Lung (tissue), 11 donors: ENCODE measurements at regions not wholly inside any gene's neighbourhood (a gene's known extent, or its start where the extent isn't known, plus 50 kb on each side); places are given as distances from the start of the nearest gene placed in this dataset.

Experiments used
- ATAC-seq: fragments of 200-7000 bp; cut with Tn5 transposase; one replicate; pipeline ENCODE4 v1.9.1; 2020; ENCODE audit warnings: moderate number of reproducible peaks; ENCODE audit not compliant: insufficient read depth, low FRiP score
- DNase-seq, 3 donors: peaks; one replicate each; pipeline ENCODE4 v3.0.0-alpha.2; 2013 to 2017
- H3K27ac ChIP-seq, 2 donors: one replicate each; pipeline ENCODE4 v1.5.1; 2013; ENCODE audit warnings: mild to moderate bottlenecking in 2 of 2, moderate library complexity in 2 of 2, control low read depth in 1 of 2, inconsistent platforms in 1 of 2, low read depth in 1 of 2, low read length in 1 of 2
- H3K27me3 ChIP-seq, 3 donors: one replicate each; pipeline ENCODE4 v1.5.1; 2013; ENCODE audit warnings: low read length in 2 of 3; ENCODE audit not compliant: control insufficient read depth in 3 of 3, insufficient read depth in 3 of 3
- H3K36me3 ChIP-seq, 4 donors: one replicate each; pipeline ENCODE4 v1.5.1; 2013; ENCODE audit warnings: low read length in 4 of 4, mild to moderate bottlenecking in 1 of 4, moderate library complexity in 1 of 4; ENCODE audit not compliant: control insufficient read depth in 4 of 4, insufficient read depth in 4 of 4
- H3K4me1 ChIP-seq, 5 donors: one replicate each; pipeline ENCODE4 v1.5.1; 2013; ENCODE audit warnings: low read length in 5 of 5, mild to moderate bottlenecking in 2 of 5, moderate library complexity in 1 of 5; ENCODE audit not compliant: control insufficient read depth in 5 of 5, insufficient read depth in 5 of 5
- H3K4me3 ChIP-seq: one replicate; pipeline ENCODE4 v1.5.1; 2013; ENCODE audit warnings: mild to moderate bottlenecking, control low read depth, moderate library complexity
- H3K9ac ChIP-seq, 2 donors: one replicate each; pipeline ENCODE4 v1.5.1; 2013; ENCODE audit warnings: low read length in 2 of 2, control low read depth in 1 of 2; ENCODE audit not compliant: insufficient read depth in 1 of 2
- H3K9me3 ChIP-seq, 4 donors: one replicate each; pipeline ENCODE4 v1.5.1; 2013; ENCODE audit warnings: low read length in 3 of 4, mild to moderate bottlenecking in 1 of 4, moderate library complexity in 1 of 4; ENCODE audit not compliant: control insufficient read depth in 4 of 4, insufficient read depth in 3 of 4
- WGBS, 2 donors: extraction: QIAGEN DNeasy Blood & Tissue Kit; methylation state at CpG; one replicate each; pipeline ENCODE4 v1.1.7; 2013; 5-methylcytosine and 5-hydroxymethylcytosine counted together
- TF ChIP-seq, protein P1 (sequence below): IDR thresholded peaks from 2 replicates; pipeline ENCODE4 v1.5.1; 2012; ENCODE audit warnings: mild to moderate bottlenecking; ENCODE audit errors: control extremely low read depth, extremely low read depth
- donor health status: control.
- donor health status: control.
- donor health status: Bipolar disorder and iron deficiency.
- donor health status: healthy.
- donor health status: DM: yes; HTN: yes; CAD: no.

DNA sequence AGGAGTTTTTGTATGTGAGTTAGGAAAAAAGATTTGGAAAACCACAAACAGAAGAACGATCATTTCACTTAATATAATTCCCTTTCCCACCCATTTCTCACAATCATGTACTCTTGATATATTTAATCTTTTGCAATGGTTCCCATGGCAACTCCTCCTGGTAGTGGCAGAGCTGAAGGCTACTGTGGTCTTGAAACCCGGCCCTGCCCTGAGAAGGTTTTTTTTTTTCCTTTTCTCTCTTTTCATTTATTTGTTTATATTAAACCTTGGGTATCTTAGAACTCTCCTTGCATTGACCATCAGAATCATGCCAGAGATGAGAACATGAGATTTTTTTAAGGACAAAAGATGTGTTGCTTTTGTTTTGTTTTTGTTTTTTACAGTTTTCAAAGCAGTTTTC, 566.1 kb upstream of the NRP1 start:
- H3K9me3 ChIP-seq, result no peaks in the 10 kb centered on the region
- DNase-seq, result peak; percentile 35 to 87 (median 82)
- H3K27ac ChIP-seq, result no peak overlapping the region
- no peak overlapping the region for H3K4me3 ChIP-seq
- no peak overlapping the region for H3K9ac ChIP-seq
- TF ChIP-seq, protein P1, sequence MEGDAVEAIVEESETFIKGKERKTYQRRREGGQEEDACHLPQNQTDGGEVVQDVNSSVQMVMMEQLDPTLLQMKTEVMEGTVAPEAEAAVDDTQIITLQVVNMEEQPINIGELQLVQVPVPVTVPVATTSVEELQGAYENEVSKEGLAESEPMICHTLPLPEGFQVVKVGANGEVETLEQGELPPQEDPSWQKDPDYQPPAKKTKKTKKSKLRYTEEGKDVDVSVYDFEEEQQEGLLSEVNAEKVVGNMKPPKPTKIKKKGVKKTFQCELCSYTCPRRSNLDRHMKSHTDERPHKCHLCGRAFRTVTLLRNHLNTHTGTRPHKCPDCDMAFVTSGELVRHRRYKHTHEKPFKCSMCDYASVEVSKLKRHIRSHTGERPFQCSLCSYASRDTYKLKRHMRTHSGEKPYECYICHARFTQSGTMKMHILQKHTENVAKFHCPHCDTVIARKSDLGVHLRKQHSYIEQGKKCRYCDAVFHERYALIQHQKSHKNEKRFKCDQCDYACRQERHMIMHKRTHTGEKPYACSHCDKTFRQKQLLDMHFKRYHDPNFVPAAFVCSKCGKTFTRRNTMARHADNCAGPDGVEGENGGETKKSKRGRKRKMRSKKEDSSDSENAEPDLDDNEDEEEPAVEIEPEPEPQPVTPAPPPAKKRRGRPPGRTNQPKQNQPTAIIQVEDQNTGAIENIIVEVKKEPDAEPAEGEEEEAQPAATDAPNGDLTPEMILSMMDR, result no peak
- H3K36me3 ChIP-seq, result no peaks in the 10 kb centered on the region
- H3K4me1 ChIP-seq, result peaks cover 0 to 26% (median 2%) of the 10 kb centered on the region in 5 donors
- no peak for ATAC-seq
- no peaks in the 10 kb centered on the region for H3K27me3 ChIP-seq
- WGBS, 2 donors, result 59 to 75% methylated on average over 2 of the region's 2 CpGs

DNA sequence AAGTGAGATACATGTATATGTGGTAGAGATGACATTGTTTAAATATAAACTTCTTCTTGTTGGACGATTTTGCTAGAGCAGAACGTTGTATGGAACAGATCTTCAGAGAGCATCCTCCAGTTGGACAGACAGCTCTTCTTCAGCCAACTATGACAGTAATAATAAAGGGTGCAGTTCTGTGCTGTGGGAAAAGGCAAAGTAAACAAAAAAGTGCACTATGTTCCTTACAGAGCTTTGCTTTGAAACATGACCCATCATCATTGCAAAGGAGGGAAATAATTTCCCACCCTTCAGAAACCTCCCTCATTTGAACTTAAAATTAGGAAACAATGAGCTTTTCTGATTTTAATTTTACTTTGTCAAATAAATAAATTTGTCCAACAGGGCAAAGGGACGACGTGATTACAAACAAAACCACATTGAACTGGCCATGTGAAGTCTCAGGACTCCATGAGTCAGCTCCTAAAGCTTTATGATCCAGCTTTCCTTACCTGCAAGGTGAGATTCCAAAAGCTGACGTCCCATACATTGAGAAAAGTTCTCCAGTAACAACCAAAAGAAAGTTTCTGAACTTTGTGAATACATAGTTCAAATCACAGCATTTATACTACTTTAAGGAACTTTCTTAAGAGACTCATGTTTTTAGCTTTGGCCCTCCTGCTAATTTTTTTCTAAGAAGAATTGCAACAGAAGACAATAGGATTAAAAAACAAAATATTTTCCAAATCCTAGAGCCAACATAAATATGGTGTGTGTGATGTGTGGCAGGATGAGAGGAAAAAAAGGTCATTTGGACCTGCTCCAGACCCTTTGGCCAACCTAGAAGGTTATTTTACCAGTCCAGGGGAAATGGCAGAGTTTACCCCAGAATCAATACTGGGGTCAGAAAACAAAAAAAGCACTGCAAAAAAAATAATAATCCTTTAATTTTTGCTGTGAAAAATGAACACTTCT, 565.4 kb upstream of the NRP1 start:
- Histone ChIP-seq H3K9me3 (no peaks in the 10 kb centered on the region), H3K9ac (no peak overlapping the region), H3K27ac (peak overlapping the region in 1 of 2 donors; percentile 30), H3K36me3 (no peaks in the 10 kb centered on the region), H3K27me3 (no peaks in the 10 kb centered on the region), H3K4me1 (peaks cover 0 to 26% (median 2%) of the 10 kb centered on the region in 5 donors), H3K4me3 (no peak overlapping the region)
- DNase-seq (peak in 2 of 3 donors; percentile 72 to 76), ATAC-seq (no peak)
- 65 to 74% methylated on average over 5 of the region's 5 CpGs for WGBS, 2 donors
- TF ChIP-seq, protein P1, result no peak

DNA sequence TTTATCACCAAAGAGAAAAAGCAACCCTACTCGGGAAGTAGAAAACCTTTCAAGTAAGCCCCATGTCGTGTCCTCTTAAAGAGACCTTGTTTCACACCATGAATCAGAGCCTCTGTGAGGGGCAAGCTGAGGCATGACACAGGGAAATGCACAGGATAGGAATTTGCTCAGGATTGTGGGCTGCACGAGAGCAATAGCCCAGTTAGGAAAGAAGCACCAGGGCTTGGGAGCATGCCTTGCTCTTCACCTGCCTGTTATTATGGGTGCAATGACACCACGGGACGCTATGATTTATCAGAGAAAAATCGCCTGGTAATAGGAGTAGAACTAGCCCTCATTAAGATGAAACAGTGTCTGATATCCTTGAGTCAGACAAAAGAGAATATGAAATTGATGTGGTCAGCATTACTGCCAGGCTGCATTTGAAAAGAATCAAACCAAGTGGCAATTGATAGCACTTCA, 562.9 kb upstream of the NRP1 start:
- Histone ChIP-seq H3K9ac (no peak overlapping the region), H3K9me3 (no peaks in the 10 kb centered on the region), H3K4me3 (no peak overlapping the region), H3K27me3 (no peaks in the 10 kb centered on the region), H3K36me3 (no peaks in the 10 kb centered on the region), H3K27ac (no peak overlapping the region), H3K4me1 (peaks cover 0 to 26% (median 2%) of the 10 kb centered on the region in 5 donors)
- DNase-seq (no peak), ATAC-seq (no peak)
- TF ChIP-seq, protein P1, result no peak
- 65 to 74% methylated on average over 6 of the region's 6 CpGs for WGBS, 2 donors
